ENCODE measurements at regions not wholly inside any gene's neighbourhood (a gene's known extent, or its start where the extent isn't known, plus 50 kb on each side); places are given as distances from the start of the nearest gene placed in this dataset.
"Not testable (repeated sequence)": the region's sequence is repeated elsewhere in the genome, so short reads cannot be mapped to it uniquely, and the experiment has no call there.

DNA sequence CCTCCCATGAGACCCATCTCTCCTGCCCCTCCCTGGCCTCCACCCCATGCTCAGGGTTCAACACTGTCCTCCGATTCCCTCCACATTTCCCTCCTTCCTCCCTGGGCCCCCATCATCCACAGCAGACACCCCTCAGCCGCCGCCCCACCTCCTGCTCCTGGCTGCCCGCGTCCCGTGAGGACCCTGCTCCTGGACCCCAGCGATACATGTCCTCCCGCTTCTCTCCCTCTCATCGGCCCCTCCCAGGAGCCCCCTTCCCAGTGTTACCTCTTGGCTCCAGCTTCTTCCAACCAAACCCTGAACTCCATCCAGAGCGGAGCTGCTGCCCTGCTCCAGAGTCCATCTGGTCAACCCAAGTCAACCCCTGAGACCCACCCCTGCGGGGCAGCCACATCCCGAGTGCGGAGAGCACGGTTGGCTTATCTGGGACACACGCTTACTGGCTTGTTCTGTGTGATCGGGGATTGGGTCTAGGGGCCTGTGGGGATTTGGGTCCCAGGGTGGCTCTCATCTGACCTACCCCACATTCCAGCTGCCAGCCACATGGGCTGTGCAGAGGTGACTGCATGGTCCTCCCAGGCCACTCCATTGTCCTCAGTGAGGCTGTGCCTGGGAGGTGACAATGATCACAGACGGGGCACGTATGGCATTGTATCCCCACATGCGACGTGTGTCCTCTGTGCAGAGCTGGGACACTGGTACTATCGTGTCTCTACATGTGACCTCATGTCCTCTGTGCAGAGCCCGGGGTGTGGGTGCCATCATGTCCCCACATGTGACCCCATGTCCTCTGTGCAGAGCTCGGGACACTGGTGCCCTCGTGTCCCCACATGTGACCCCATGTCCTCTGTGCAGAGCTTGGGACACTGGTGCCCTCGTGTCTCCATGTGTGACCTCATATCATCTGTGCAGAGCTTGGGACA is 333.6 kb downstream of the ADGRD1 start:
- H3K9ac ChIP-seq (ENCODE audit: insufficient read depth in 1 of 2, low read length in 2 of 2), result no peak overlapping the region
- no peaks in the 10 kb centered on the region for H3K36me3 ChIP-seq (ENCODE audit: control insufficient read depth in 4 of 4, insufficient read depth in 4 of 4, low read length in 4 of 4)
- no peaks in the 10 kb centered on the region for H3K9me3 ChIP-seq (ENCODE audit: control insufficient read depth in 4 of 4, insufficient read depth in 3 of 4, low read length in 3 of 4)
- no peak overlapping the region for H3K4me3 ChIP-seq
- TF ChIP-seq, protein P1, sequence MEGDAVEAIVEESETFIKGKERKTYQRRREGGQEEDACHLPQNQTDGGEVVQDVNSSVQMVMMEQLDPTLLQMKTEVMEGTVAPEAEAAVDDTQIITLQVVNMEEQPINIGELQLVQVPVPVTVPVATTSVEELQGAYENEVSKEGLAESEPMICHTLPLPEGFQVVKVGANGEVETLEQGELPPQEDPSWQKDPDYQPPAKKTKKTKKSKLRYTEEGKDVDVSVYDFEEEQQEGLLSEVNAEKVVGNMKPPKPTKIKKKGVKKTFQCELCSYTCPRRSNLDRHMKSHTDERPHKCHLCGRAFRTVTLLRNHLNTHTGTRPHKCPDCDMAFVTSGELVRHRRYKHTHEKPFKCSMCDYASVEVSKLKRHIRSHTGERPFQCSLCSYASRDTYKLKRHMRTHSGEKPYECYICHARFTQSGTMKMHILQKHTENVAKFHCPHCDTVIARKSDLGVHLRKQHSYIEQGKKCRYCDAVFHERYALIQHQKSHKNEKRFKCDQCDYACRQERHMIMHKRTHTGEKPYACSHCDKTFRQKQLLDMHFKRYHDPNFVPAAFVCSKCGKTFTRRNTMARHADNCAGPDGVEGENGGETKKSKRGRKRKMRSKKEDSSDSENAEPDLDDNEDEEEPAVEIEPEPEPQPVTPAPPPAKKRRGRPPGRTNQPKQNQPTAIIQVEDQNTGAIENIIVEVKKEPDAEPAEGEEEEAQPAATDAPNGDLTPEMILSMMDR (IDR thresholded peaks at IDR 0.05; ENCODE audit: control extremely low read depth, extremely low read depth), result no peak
- no peak for ATAC-seq (ENCODE audit: insufficient read depth, low FRiP score)
- no peaks in the 10 kb centered on the region for H3K4me1 ChIP-seq (ENCODE audit: control insufficient read depth in 5 of 5, insufficient read depth in 5 of 5, low read length in 5 of 5)
- H3K27me3 ChIP-seq (ENCODE audit: control insufficient read depth in 3 of 3, insufficient read depth in 3 of 3, low read length in 2 of 3), result peaks cover 0 to 6% (median 4%) of the 10 kb centered on the region in 3 donors
- no peak overlapping the region for H3K27ac ChIP-seq (ENCODE audit: low read depth in 1 of 2, low read length in 1 of 2)
- WGBS, 2 donors, result 84 to 90% methylated on average over 19 of the region's 25 CpGs
- DNase-seq, result no peak

DNA sequence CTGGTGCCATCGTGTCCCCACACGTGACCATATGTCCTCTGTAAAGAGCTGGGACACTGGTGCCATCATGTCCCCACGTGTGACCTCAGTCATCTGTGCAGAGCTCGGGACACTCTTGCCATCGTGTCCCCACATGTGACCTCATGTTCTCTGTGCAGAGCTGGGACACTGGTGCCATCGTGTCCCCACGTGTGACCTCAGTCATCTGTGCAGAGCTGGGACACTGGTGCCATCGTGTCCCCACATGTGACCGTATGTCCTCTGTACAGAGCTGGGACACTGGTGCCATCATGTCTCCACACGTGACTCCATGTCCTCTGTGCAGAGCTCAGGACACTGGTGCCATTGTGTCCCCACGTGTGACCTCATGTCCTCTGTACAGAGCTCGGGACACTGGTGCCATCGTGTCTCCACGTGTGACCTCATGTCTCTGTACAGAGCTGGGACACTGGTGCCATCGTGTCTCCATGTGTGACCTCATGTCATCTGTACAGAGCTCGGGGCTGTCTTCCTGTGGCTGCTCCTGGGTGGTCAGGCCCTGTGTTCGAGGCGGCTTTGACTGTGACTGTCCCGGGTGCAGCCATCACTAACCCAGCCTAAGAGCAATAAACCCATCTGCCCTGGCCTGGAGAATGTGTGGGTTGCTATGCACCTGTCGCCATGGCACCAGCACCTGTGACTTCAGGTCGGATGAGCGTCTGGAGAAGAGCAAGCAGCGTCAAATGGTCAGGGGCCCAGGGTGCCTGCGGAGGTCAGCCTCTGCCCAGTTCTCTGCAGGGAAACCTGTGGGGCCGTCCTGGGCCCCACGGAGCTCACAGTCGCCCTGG is 334.4 kb downstream of the ADGRD1 start:
- DNase-seq (no peak), ATAC-seq (ENCODE audit: insufficient read depth, low FRiP score) (no peak)
- TF ChIP-seq, protein P1 (IDR thresholded peaks at IDR 0.05; ENCODE audit: control extremely low read depth, extremely low read depth), result no peak
- Histone ChIP-seq H3K36me3 (ENCODE audit: control insufficient read depth in 4 of 4, insufficient read depth in 4 of 4, low read length in 4 of 4) (no peaks in the 10 kb centered on the region), H3K9ac (ENCODE audit: insufficient read depth in 1 of 2, low read length in 2 of 2) (no peak overlapping the region), H3K4me3 (no peak overlapping the region), H3K9me3 (ENCODE audit: control insufficient read depth in 4 of 4, insufficient read depth in 3 of 4, low read length in 3 of 4) (no peaks in the 10 kb centered on the region), H3K4me1 (ENCODE audit: control insufficient read depth in 5 of 5, insufficient read depth in 5 of 5, low read length in 5 of 5) (no peaks in the 10 kb centered on the region), H3K27me3 (ENCODE audit: control insufficient read depth in 3 of 3, insufficient read depth in 3 of 3, low read length in 2 of 3) (peaks cover 0 to 6% (median 4%) of the 10 kb centered on the region in 3 donors), H3K27ac (ENCODE audit: low read depth in 1 of 2, low read length in 1 of 2) (no peak overlapping the region)
- 82 to 89% methylated on average over 26 to 27 of the region's 27 CpGs for WGBS, 2 donors

DNA sequence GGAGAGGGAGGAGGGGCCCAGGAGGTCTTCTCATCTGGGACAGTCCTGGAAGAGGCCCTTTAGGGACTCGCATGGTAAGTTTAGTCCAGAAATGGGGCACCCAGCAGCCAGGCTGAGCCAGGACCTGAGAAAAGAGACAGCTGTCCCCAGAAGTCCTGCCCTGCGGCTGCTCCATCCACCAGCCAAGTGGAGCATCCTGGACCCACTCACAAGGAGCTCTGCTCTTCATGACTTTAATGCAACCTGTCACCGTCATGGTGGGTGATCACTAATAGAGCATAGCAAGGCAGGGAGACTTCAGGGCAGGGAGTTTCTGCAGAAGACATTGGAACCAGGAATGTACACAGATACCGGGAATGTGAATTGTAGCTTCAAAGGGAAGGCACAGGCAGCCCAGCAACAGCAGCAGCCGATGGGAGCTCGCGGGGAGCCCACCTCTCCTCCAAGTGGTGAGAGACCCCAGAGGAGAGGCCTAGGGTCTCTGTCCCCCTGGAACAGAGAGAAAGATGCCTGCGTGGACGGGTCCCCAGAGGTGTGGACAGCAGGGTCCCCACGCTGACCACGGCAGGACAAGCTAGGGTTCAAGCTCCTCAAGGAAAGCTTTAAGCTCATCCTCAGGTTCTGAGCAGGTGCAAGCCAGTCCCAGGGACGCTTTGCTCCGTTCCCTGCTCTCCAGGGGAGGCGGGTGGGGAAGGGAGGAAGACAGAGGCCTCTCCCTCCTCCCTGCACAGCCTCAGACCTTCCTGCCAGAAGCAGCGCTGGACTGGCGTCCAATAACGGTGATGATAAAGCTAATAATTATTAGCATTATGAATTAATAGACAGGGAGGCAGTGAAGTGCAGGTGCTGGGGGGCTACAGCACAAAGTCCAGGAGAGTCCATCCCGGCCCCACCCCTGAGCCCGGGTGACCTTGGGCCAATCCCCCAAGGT is 335.3 kb downstream of the ADGRD1 start:
- 88 to 95% methylated on average over 18 to 19 of the region's 19 CpGs for WGBS, 2 donors
- not testable (repeated sequence) for H3K36me3 ChIP-seq (ENCODE audit: control insufficient read depth in 4 of 4, insufficient read depth in 4 of 4, low read length in 4 of 4); H3K9ac ChIP-seq (ENCODE audit: insufficient read depth in 1 of 2, low read length in 2 of 2); H3K27ac ChIP-seq (ENCODE audit: low read depth in 1 of 2, low read length in 1 of 2); H3K9me3 ChIP-seq (ENCODE audit: control insufficient read depth in 4 of 4, insufficient read depth in 3 of 4, low read length in 3 of 4); H3K4me3 ChIP-seq; H3K4me1 ChIP-seq (ENCODE audit: control insufficient read depth in 5 of 5, insufficient read depth in 5 of 5, low read length in 5 of 5); ATAC-seq (ENCODE audit: insufficient read depth, low FRiP score); H3K27me3 ChIP-seq (ENCODE audit: control insufficient read depth in 3 of 3, insufficient read depth in 3 of 3, low read length in 2 of 3); DNase-seq

DNA sequence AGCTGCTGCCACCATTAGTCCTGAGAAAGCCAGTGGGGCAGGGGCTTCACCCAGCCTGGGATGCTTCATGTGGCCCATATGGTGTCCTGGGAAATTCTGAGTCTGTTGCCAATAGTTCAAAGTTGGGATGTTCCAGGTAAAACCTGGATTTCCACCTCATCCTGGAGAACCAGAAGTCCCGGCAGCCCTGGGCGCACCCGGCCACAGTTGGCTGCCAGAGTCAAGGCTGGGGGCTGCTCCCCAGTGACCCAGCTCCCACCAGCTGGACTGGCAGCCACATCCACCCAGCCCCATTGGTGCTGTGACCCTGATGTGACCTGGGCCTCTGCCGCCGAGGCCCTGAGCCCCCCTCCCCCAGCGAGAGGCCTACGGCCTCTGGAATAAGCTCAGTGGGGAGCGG is 336.1 kb downstream of the ADGRD1 start:
- not testable (repeated sequence) for DNase-seq

More for the DNA sequence above, 336.1 kb downstream of the ADGRD1 start:
- not testable (repeated sequence) for H3K36me3 ChIP-seq (ENCODE audit: control insufficient read depth in 4 of 4, insufficient read depth in 4 of 4, low read length in 4 of 4); H3K27ac ChIP-seq (ENCODE audit: low read depth in 1 of 2, low read length in 1 of 2); H3K27me3 ChIP-seq (ENCODE audit: control insufficient read depth in 3 of 3, insufficient read depth in 3 of 3, low read length in 2 of 3); ATAC-seq (ENCODE audit: insufficient read depth, low FRiP score); H3K9ac ChIP-seq (ENCODE audit: insufficient read depth in 1 of 2, low read length in 2 of 2); H3K4me3 ChIP-seq; H3K4me1 ChIP-seq (ENCODE audit: control insufficient read depth in 5 of 5, insufficient read depth in 5 of 5, low read length in 5 of 5); H3K9me3 ChIP-seq (ENCODE audit: control insufficient read depth in 4 of 4, insufficient read depth in 3 of 4, low read length in 3 of 4)
- WGBS, 2 donors, result 86 to 90% methylated on average over 5 to 7 of the region's 8 CpGs
